Mesodermal cell (in vitro differentiated cells): ENCODE measurements at regions not wholly inside any gene's neighbourhood (a gene's known extent, or its start where the extent isn't known, plus 50 kb on each side); places are given as distances from the start of the nearest gene placed in this dataset.
"Not testable (repeated sequence)": the region's sequence is repeated elsewhere in the genome, so short reads cannot be mapped to it uniquely, and the experiment has no call there.

ENCODE experiments used
- H3K27ac ChIP-seq: 2 replicates; pipeline ENCODE4 v1.7.0; 2013; ENCODE audit warnings: mild to moderate bottlenecking, low read depth, low read length, moderate library complexity; ENCODE audit not compliant: severe bottlenecking
- H3K36me3 ChIP-seq: 2 replicates; pipeline ENCODE4 v1.7.1; 2013; ENCODE audit warnings: mild to moderate bottlenecking, low read length, moderate library complexity; ENCODE audit not compliant: control insufficient read depth, insufficient read depth
- H3K4me1 ChIP-seq: one replicate; pipeline ENCODE4 v1.7.1; 2013; ENCODE audit warnings: mild to moderate bottlenecking, low read length; ENCODE audit not compliant: insufficient read depth, control insufficient read depth, poor library complexity, severe bottlenecking
- H3K4me3 ChIP-seq: 2 replicates; pipeline ENCODE4 v1.7.0; 2013; ENCODE audit warnings: low read length, control low read depth, mild to moderate bottlenecking; ENCODE audit not compliant: insufficient read depth, poor library complexity, severe bottlenecking; ENCODE audit errors: extremely low read depth
- H3K9me3 ChIP-seq: 2 replicates; pipeline ENCODE4 v1.7.1; 2013; ENCODE audit warnings: mild to moderate bottlenecking, low read length, moderate library complexity; ENCODE audit not compliant: control insufficient read depth
- WGBS, 2 experiments: methylation state at CpG; one replicate each; pipeline ENCODE4 v1.1.5; 2013; ENCODE audit warnings: missing lambda C conversion rate in 2 of 2; ENCODE audit not compliant: insufficient coverage in 2 of 2; 5-methylcytosine and 5-hydroxymethylcytosine counted together

GRCh38 chr7:29750373-29750940 lies 55.9 kb upstream of the WIPF3 start:
- H3K4me1 ChIP-seq: peaks cover 11% of the 10 kb centered on the region
- WGBS, 2 experiments: 90 to 95% methylated on average over 2 to 4 of the region's 4 CpGs
- H3K4me3 ChIP-seq, H3K36me3 ChIP-seq, H3K9me3 ChIP-seq: not testable (repeated sequence)
- peak overlapping the region; percentile 70 for H3K27ac ChIP-seq

GRCh38 chr7:29751012-29751411 lies 55.3 kb upstream of the WIPF3 start:
- 95 to 100% methylated on average over 3 of the region's 4 CpGs for WGBS, 2 experiments
- H3K4me1 ChIP-seq: peaks cover 11% of the 10 kb centered on the region
- not testable (repeated sequence) for H3K36me3 ChIP-seq, H3K27ac ChIP-seq, H3K4me3 ChIP-seq, H3K9me3 ChIP-seq

- H3K4me1 ChIP-seq: peaks cover under 1% of the 10 kb centered on the region
- 86 to 97% methylated on average over 3 to 4 of the region's 6 CpGs for WGBS, 2 experiments
- no peak overlapping the region for H3K4me3 ChIP-seq
- no peaks in the 10 kb centered on the region for H3K9me3 ChIP-seq
- H3K36me3 ChIP-seq: no peaks in the 10 kb centered on the region
- no peak overlapping the region for H3K27ac ChIP-seq
Measured at GRCh38 chr7:29754874-29755490, 51.3 kb upstream of the WIPF3 start.
